GM18498 (cell line): ENCODE measurements at regions not wholly inside any gene's neighbourhood (a gene's known extent, or its start where the extent isn't known, plus 50 kb on each side); places are given as distances from the start of the nearest gene placed in this dataset.
"Not testable (repeated sequence)": the region's sequence is repeated elsewhere in the genome, so short reads cannot be mapped to it uniquely, and the experiment has no call there.

Experiments used
- ATAC-seq: cut with Tn5 transposase; IDR thresholded peaks from one replicate; pipeline ENCODE4 v1.9.1; 2021; ENCODE audit warnings: mild to moderate bottlenecking, moderate library complexity; ENCODE audit not compliant: unreplicated experiment

GRCh38 chr2:82790206-82791021 is 1668.7 kb downstream of the SUCLG1 start:
- ATAC-seq = no peak

- no peak for ATAC-seq
Measured at GRCh38 chr2:82789851-82790205, 1669.3 kb downstream of the SUCLG1 start.

GRCh38 chr2:82781176-82781915 is 1677.7 kb downstream of the SUCLG1 start:
- no peak for ATAC-seq

- ATAC-seq = no peak
Measured at GRCh38 chr2:82780050-82780449, 1679.0 kb downstream of the SUCLG1 start.

- ATAC-seq = no peak
Measured at GRCh38 chr2:82752396-82752795, 1706.7 kb downstream of the SUCLG1 start.

DNA sequence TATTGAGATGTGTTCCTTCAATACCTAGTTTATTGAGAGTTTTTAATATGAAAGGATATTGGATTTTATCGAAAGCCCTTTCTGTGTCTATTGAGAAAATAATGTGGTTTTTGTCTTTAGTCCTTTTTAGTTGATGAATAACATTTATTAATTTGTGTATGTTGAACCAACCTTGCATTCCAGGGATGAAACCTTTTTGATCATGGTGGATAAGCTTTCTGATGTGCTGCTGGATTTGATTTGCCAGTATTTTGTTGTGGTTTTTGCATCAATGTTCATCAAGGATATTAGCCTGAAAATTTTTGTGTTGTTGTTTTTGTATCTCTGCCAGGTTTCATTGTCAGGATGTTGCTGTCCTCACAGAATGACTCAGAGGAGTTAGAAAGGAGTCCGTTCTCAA is 1710.4 kb downstream of the SUCLG1 start:
- no peak for ATAC-seq

GRCh38 chr2:82740527-82740926 is 1718.6 kb downstream of the SUCLG1 start:
- ATAC-seq = no peak

- not testable (repeated sequence) for ATAC-seq
Measured at GRCh38 chr2:82737965-82738364, 1721.1 kb downstream of the SUCLG1 start.

- ATAC-seq = no peak
Measured at GRCh38 chr2:82735336-82735735, 1723.7 kb downstream of the SUCLG1 start.

- no peak for ATAC-seq
Measured at GRCh38 chr2:82731824-82732223, 1727.3 kb downstream of the SUCLG1 start.

DNA sequence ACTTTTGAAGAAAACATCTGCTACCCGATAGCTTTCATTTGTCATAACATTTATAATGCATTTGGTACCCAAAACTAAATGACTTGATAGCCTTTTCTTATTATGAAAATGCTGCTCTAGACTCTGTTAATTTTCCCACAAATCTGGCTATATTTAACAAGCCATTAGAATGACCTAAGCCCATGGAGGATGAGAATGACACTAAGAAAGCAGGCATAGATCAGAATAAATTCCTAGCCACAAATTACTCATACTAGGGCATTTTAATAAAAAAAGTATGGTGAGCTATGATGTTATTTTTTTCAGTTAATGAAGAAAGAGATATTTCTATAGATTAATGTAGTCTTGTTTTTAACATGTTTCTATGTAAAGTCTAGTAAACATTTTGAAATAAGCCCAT is 1728.3 kb downstream of the SUCLG1 start:
- no peak for ATAC-seq

- ATAC-seq = no peak
Measured at GRCh38 chr2:82728090-82728489, 1731.0 kb downstream of the SUCLG1 start.

DNA sequence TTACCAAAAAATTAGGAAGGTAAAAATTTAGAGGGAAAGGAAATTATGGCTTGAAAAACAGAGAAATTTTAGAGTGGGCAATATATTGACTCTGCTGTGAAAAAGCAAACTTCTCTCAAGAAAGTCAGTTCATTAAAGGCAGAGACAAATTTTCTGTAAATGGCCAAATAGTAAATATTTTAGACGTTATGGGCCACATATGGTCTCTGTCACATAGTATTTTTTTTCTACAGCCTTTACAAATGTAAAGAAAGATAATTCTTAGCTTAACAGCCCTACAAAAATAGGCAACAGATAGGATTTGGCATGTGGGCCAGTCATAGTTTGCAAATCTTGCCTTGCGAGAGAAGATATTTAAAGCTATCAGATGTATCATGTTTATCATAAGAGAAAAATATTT is 1750.4 kb downstream of the SUCLG1 start:
- no peak for ATAC-seq

DNA sequence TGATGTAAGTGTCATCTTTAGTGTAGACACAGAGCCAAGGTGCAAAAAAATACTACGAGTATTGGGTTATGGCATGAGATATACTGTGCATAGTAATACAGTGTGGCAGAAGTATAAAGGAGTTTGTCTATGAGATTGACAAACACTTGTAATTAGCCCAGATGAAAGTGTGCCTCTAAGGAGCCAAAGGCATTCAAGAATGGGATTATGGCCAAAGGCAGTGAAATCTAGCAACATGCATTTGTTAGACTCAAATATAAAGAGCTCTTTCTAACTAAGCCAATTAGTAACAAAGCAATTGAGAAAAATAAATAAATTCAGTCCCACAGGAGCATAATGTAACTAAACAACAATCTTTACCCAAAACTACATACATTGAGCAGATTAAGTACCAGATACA is 1761.8 kb downstream of the SUCLG1 start:
- no peak for ATAC-seq

- ATAC-seq = no peak
Measured at GRCh38 chr2:82694431-82694830, 1764.6 kb downstream of the SUCLG1 start.

DNA sequence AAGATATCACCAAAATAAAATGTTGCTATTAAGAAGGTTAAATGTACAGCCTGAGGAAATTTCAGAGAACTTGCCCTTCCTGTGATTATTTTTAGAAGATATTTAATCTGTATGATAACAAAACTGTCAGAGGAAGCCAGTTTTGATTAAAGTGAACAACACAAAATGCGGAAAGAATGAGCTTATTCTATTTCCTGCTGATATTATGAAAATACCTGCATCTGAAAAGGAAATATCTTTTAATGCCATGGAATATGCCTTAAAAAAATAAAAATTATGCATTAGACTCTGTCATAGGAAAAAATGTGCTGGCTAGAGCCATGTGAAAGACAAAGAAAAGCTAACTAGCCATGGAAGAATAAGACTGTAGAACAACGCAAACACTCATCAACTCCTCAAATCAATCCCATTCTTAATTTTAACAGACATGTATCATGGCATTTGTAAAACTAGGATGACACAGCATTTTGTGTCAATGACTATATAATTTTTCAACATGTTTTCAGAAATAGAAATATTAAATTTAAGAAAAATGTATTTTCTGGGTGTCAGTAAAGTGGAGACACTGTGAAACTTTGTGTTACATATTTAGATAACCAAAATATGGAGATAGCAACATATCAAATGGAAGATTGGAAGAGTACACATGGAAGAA is 1768.2 kb downstream of the SUCLG1 start:
- ATAC-seq = no peak

GRCh38 chr2:82675186-82675585 is 1783.9 kb downstream of the SUCLG1 start:
- ATAC-seq = no peak

DNA sequence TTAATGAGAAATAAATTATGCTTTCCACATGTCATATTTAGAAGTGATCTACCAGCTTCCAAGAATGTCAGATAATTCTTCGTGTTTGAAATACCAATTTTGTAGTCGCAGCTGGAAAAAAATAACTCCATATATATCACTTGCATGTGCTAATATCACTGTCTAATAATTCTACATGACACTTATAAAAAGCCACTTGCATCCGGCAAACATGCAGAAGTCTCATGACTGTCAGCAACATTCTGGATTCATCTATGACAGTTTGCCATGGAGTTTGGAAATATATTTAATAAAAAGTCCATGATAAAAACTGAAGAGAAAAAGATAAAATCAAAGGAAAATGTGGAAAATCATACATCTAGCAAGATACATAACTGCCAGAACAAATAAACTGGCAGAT is 1784.4 kb downstream of the SUCLG1 start:
- ATAC-seq = no peak

DNA sequence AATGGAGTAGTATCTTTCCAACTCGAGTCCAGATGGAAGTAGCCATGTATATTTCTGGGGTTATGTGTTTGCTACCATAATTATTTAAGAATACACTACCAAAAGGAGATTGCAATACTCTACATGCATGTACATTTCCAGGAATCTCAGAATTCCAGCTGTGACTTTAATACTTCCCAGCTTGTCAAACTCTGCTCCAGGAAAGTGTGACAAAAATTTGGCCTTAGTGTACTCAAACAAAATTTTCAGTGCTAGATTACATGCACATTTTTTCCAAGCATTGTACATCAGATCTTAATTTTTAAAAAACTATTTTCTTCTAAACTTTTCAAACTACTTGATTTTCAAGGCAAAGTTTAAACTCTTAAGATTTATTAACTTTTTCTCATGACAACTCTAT is 1791.6 kb downstream of the SUCLG1 start:
- ATAC-seq = no peak

DNA sequence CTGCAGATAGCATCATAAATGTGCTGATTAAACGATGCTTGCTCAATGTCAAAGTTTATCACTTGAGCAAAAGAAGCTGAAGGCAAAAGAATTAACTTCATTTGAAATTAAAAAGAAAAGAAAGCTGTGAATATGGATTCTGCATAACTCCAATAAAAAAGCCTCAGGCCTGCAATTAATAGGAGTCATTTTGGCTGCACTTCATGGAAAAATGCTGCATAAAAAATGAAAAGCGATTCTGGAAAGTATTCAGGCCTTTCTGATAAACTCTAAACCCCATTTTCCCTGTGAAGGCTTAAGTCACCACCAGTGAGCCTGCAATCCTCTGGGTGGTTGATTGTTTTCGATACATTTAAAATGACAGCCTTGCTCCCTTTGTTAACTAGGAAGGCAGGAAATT is 1793.4 kb downstream of the SUCLG1 start:
- no peak for ATAC-seq

DNA sequence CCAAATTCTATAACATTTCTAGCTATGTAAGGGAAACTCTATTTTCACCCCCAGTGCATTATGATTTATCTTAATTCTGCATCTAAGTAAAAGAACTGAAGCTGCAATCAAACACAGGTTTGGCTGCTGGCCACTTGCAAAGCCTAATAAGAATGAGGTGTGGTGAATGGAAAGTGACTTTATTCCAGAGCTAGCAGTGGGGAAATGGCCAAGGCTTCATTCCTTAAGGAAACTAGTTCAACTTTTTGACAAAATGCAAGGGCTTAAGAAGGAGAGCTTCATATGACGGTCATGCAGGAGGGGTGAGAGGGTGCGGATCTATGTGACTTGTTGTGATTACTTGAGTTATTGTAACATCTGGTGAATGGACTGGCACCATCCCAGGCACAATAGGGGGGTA is 1802.0 kb downstream of the SUCLG1 start:
- ATAC-seq = no peak

- ATAC-seq = no peak
Measured at GRCh38 chr2:82656420-82656819, 1802.7 kb downstream of the SUCLG1 start.
